HL-60 (cell line): ENCODE measurements at regions not wholly inside any gene's neighbourhood (a gene's known extent, or its start where the extent isn't known, plus 50 kb on each side); places are given as distances from the start of the nearest gene placed in this dataset.

Experiments used
- DNase-seq, 2 experiments: peaks; one replicate each; pipeline ENCODE4 v3.0.0-alpha.2; 2010 to 2020; ENCODE audit warnings: low read depth in 1 of 2, low spot score in 1 of 2
- H3K27ac ChIP-seq: fragments of 250-450 bp; sonication (Bioruptor Pico); replicated peaks from 2 replicates; pipeline ENCODE4 v1.5.1; 2020; ENCODE audit warnings: mild to moderate bottlenecking, moderate library complexity
- H3K27me3 ChIP-seq: fragments of 250-450 bp; sonication (Bioruptor Pico); 2 replicates; pipeline ENCODE4 v1.5.1; 2021; ENCODE audit warnings: mild to moderate bottlenecking, moderate library complexity; ENCODE audit not compliant: insufficient read depth, poor library complexity, severe bottlenecking
- H3K4me3 ChIP-seq: replicated peaks from 2 replicates; pipeline ENCODE4 v1.5.1; 2011; ENCODE audit warnings: mild to moderate bottlenecking, control low read depth, low read length; ENCODE audit not compliant: insufficient read depth
- CTCF ChIP-seq: IDR thresholded peaks from one replicate; pipeline ENCODE4 v1.5.1; 2011; ENCODE audit warnings: low read length, control low read depth, inconsistent platforms; ENCODE audit not compliant: insufficient read depth
- GABPA ChIP-seq: IDR thresholded peaks from 2 replicates; pipeline ENCODE4 v1.6.1; 2012; ENCODE audit warnings: low read depth
- POLR2AphosphoS5 ChIP-seq: IDR thresholded peaks from 2 replicates; pipeline ENCODE4 v1.6.1; 2012; ENCODE audit warnings: low read depth
- REST ChIP-seq: IDR thresholded peaks from 2 replicates; pipeline ENCODE4 v1.6.1; 2012; ENCODE audit warnings: low read depth; ENCODE audit not compliant: insufficient replicate concordance
- SPI1 ChIP-seq: IDR thresholded peaks from 2 replicates; pipeline ENCODE4 v1.6.1; 2012; ENCODE audit warnings: low read depth, mild to moderate bottlenecking, borderline replicate concordance

- Histone ChIP-seq H3K4me3 (no peak overlapping the region), H3K27ac (no peak overlapping the region), H3K27me3 (no peaks in the 10 kb centered on the region)
- no peak for DNase-seq
- TF ChIP-seq GABPA (no peak), CTCF (no peak), POLR2AphosphoS5 (no peak), REST (no peak), SPI1 (no peak)
Measured at GRCh38 chr4:122525865-122526264, 69.3 kb upstream of the IL2 start.

GRCh38 chr4:122524176-122524575 is 67.7 kb upstream of the IL2 start:
- no peak for DNase-seq
- H3K27me3 ChIP-seq, result no peaks in the 10 kb centered on the region
- H3K27ac ChIP-seq, result no peak overlapping the region
- H3K4me3 ChIP-seq, result no peak overlapping the region
- TF ChIP-seq POLR2AphosphoS5, result no peak
- TF ChIP-seq SPI1, result no peak
- no peak for TF ChIP-seq GABPA
- TF ChIP-seq CTCF, result no peak
- TF ChIP-seq REST, result no peak

DNA sequence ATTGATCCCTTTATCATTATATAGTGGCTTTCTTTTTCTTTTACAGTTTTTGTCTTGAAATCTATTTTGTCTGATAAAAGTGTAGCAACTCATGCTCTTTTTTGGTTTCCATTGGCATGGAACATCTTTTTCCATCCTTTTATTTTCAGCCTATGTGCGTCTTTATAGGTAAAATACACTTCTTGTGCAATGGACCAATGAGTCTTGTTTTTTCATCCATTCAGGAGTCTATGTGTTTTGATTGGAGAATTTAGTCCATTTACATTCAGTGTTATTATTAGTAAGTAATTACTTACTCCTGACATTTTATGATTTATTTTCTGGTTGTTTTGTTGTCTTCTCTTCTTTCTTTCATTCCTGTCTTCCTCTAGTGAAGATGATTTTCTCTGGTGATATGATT is 66.4 kb upstream of the IL2 start:
- Histone ChIP-seq H3K4me3 (no peak overlapping the region), H3K27me3 (no peaks in the 10 kb centered on the region), H3K27ac (no peak overlapping the region)
- no peak for DNase-seq
- no peak for TF ChIP-seq GABPA
- no peak for TF ChIP-seq SPI1
- no peak for TF ChIP-seq POLR2AphosphoS5
- no peak for TF ChIP-seq REST
- no peak for TF ChIP-seq CTCF
